Parathyroid adenoma (tissue), 2 donors: ENCODE measurements at regions not wholly inside any gene's neighbourhood (a gene's known extent, or its start where the extent isn't known, plus 50 kb on each side); places are given as distances from the start of the nearest gene placed in this dataset.

Source experiments
- H2AFZ ChIP-seq: fragments of 300-600 bp; sonication (generic); one replicate; pipeline ENCODE4 v1.7.0; 2017; ENCODE audit warnings: antibody characterized with exemption, mild to moderate bottlenecking
- H3K27ac ChIP-seq: fragments of 300-600 bp; sonication (generic); one replicate; pipeline ENCODE4 v1.7.0; 2017
- H3K27me3 ChIP-seq: fragments of 300-600 bp; sonication (generic); one replicate; pipeline ENCODE4 v1.7.0; 2017; ENCODE audit warnings: low read length; ENCODE audit not compliant: control insufficient read depth, insufficient read depth
- H3K36me3 ChIP-seq: fragments of 300-600 bp; sonication (generic); one replicate; pipeline ENCODE4 v1.7.0; 2017; ENCODE audit warnings: low read length; ENCODE audit not compliant: control insufficient read depth, insufficient read depth
- H3K4me1 ChIP-seq: fragments of 300-600 bp; sonication (generic); one replicate; pipeline ENCODE4 v1.7.0; 2017; ENCODE audit warnings: control low read depth
- H3K4me2 ChIP-seq: fragments of 300-600 bp; sonication (generic); one replicate; pipeline ENCODE4 v1.7.0; 2017; ENCODE audit warnings: low read length
- H3K4me3 ChIP-seq: fragments of 300-600 bp; sonication (generic); one replicate; pipeline ENCODE4 v1.7.0; 2017; ENCODE audit warnings: low read depth, low read length
- H3K79me2 ChIP-seq: fragments of 300-600 bp; sonication (generic); one replicate; pipeline ENCODE4 v1.7.0; 2017; ENCODE audit warnings: control low read depth
- H3K9ac ChIP-seq: fragments of 300-600 bp; sonication (generic); one replicate; pipeline ENCODE4 v1.7.0; 2017; ENCODE audit warnings: mild to moderate bottlenecking
- H3K9me3 ChIP-seq: fragments of 300-600 bp; sonication (generic); one replicate; pipeline ENCODE4 v1.7.0; 2017; ENCODE audit warnings: low read length; ENCODE audit not compliant: control insufficient read depth
- TF ChIP-seq, protein P1 (sequence below): fragments of 300-600 bp; sonication (generic); IDR thresholded peaks from one replicate; pipeline ENCODE4 v1.7.0; 2017; ENCODE audit warnings: antibody characterized with exemption, mild to moderate bottlenecking
- donor health status: primary hyperparathyroidism.

DNA sequence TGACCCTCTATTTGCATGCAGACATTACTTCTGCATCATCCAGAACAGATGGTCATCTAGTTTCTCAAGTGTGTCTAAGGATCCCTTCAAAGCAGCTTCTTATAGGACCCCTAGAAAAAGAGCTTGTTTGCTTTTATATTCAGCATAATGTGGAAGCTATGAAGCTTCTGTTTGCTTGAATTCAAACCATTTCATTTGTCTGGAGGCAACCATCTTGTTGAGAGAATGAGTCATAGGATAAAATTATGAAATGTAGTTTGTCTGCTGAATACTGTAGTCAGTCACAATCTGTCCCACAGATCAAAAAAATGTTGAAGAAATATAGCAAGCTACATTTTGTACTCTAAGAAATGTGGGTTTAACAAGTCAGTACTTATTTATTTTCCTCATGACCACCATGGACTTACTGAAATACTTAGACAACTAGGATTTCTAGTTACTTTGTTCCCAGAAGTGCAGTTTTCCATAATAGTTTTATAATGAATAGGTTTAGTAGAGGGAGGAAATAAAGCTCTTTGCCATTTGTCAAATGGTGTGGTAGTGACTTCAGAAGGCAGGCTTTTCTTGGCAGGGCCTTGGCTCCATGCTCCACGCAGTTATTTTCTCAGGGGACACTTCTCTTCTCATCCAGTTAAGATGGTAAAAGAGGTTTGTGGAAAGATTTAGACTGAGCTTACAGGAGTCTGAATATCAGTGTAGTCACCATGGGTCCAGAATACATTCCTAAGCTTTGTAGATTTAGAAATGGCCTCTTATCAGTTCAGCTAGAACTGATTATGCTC, 74.8 kb upstream of the DEPDC1 start:
- no peaks in the 10 kb centered on the region for H3K36me3 ChIP-seq
- no peaks in the 10 kb centered on the region for H3K4me1 ChIP-seq
- H3K4me2 ChIP-seq = no peak overlapping the region
- H3K27ac ChIP-seq = no peak overlapping the region
- no peak overlapping the region for H3K4me3 ChIP-seq
- H3K79me2 ChIP-seq = no peaks in the 10 kb centered on the region
- no peak overlapping the region for H3K9ac ChIP-seq
- no peaks in the 10 kb centered on the region for H3K27me3 ChIP-seq
- H3K9me3 ChIP-seq = no peaks in the 10 kb centered on the region
- TF ChIP-seq, protein P1, sequence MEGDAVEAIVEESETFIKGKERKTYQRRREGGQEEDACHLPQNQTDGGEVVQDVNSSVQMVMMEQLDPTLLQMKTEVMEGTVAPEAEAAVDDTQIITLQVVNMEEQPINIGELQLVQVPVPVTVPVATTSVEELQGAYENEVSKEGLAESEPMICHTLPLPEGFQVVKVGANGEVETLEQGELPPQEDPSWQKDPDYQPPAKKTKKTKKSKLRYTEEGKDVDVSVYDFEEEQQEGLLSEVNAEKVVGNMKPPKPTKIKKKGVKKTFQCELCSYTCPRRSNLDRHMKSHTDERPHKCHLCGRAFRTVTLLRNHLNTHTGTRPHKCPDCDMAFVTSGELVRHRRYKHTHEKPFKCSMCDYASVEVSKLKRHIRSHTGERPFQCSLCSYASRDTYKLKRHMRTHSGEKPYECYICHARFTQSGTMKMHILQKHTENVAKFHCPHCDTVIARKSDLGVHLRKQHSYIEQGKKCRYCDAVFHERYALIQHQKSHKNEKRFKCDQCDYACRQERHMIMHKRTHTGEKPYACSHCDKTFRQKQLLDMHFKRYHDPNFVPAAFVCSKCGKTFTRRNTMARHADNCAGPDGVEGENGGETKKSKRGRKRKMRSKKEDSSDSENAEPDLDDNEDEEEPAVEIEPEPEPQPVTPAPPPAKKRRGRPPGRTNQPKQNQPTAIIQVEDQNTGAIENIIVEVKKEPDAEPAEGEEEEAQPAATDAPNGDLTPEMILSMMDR = no peak
- H2AFZ ChIP-seq = no peak overlapping the region

DNA sequence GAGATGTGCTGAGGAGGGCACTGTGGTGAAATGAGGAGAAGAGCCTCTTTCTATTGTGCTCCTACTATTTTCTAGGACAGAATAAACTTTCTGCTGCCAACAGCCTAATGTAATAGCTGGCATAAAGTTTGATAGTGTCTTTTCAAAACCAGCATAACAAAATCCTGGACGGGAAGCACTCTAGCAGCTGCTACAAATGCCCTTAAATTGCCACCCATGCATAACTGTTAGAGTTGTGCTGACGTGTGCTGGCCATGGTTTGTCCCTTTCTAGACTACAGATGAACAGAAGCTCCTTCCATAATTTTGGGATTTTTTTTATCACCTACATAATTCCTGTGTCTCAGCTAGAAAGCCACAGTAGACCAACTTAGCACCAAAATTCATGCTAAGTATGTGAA, 88.5 kb upstream of the DEPDC1 start:
- Histone ChIP-seq H3K27ac (no peak overlapping the region), H3K36me3 (no peaks in the 10 kb centered on the region), H3K27me3 (no peaks in the 10 kb centered on the region), H3K9me3 (no peaks in the 10 kb centered on the region), H3K9ac (no peak overlapping the region), H3K4me3 (no peak overlapping the region), H3K4me1 (no peaks in the 10 kb centered on the region), H2AFZ (no peak overlapping the region), H3K4me2 (no peak overlapping the region), H3K79me2 (no peaks in the 10 kb centered on the region)
- TF ChIP-seq, protein P1 = no peak

DNA sequence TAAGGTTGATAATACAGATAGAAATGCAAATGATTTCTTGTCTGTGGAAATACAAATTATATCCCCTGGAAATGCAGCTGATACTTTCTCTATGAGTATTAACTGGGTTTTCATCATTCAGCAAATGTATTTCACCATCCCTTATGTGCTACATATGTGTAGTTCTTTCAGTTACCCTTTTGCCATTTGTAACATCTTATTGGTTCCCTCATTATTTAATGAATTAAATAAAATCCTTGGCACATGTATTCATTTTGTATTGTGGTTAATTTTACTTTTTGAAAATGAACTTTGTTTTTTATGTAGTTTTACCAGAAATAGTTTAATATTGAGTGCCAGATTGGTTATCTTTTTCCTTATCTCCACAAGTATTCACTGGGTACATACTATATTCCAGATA, 89.9 kb upstream of the DEPDC1 start:
- no peak overlapping the region for H2AFZ ChIP-seq
- TF ChIP-seq, protein P1 = no peak
- H3K36me3 ChIP-seq = no peaks in the 10 kb centered on the region
- no peak overlapping the region for H3K27ac ChIP-seq
- H3K4me1 ChIP-seq = no peaks in the 10 kb centered on the region
- no peak overlapping the region for H3K4me2 ChIP-seq
- H3K9ac ChIP-seq = no peak overlapping the region
- no peaks in the 10 kb centered on the region for H3K79me2 ChIP-seq
- H3K27me3 ChIP-seq = no peaks in the 10 kb centered on the region
- no peak overlapping the region for H3K4me3 ChIP-seq
- H3K9me3 ChIP-seq = no peaks in the 10 kb centered on the region

DNA sequence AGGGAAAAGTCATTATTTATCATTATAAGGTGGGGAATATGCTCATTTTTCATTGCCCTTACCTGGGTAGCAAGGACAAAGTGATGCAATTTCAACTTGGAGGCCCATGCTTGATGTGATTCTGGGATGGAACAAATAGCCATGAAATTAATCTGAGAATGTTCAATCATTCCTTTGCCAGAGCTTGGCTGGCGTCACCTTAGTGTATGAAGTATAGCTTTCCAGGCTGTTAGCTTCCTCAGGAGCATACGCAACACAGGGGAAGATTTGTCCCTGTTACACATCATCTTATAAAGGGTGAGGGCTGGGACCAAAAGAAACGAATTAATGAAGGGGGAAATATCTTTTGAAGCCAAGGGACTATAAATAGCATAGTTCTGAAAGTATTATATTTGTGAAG, 91.4 kb upstream of the DEPDC1 start:
- H3K36me3 ChIP-seq = no peaks in the 10 kb centered on the region
- H3K4me1 ChIP-seq = no peaks in the 10 kb centered on the region
- TF ChIP-seq, protein P1 = no peak
- H3K4me3 ChIP-seq = no peak overlapping the region
- no peak overlapping the region for H2AFZ ChIP-seq
- no peak overlapping the region for H3K27ac ChIP-seq
- no peaks in the 10 kb centered on the region for H3K27me3 ChIP-seq
- no peak overlapping the region for H3K9ac ChIP-seq
- H3K4me2 ChIP-seq = no peak overlapping the region
- no peaks in the 10 kb centered on the region for H3K9me3 ChIP-seq
- no peaks in the 10 kb centered on the region for H3K79me2 ChIP-seq

DNA sequence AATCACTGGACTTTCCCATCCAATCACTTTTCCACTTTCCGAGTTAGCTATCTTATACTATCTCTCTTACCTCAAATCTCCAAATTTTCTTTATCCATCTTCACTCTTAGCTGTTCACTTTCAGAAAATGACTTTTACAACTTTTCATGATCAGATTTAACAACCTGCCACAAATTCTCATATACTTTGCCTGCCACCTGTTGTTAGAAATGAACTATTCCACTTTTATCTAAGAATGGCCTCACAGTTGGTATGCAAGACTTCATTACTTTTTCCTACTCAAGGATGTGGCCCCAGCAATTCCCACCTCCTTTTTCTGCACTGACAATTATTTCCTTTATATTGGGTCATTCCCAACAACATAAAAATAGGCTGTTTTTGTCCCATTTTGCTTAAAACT, 93.6 kb upstream of the DEPDC1 start:
- H2AFZ ChIP-seq = no peak overlapping the region
- no peak overlapping the region for H3K4me2 ChIP-seq
- H3K9me3 ChIP-seq = no peaks in the 10 kb centered on the region
- H3K27ac ChIP-seq = no peak overlapping the region
- no peaks in the 10 kb centered on the region for H3K4me1 ChIP-seq
- no peaks in the 10 kb centered on the region for H3K27me3 ChIP-seq
- TF ChIP-seq, protein P1 = no peak
- no peaks in the 10 kb centered on the region for H3K79me2 ChIP-seq
- H3K9ac ChIP-seq = no peak overlapping the region
- H3K36me3 ChIP-seq = no peaks in the 10 kb centered on the region
- no peak overlapping the region for H3K4me3 ChIP-seq
